ENCODE measurements at regions not wholly inside any gene's neighbourhood (a gene's known extent, or its start where the extent isn't known, plus 50 kb on each side); places are given as distances from the start of the nearest gene placed in this dataset.

- no peak for TF ChIP-seq FOXJ3 (CRISPR knock-in tag; IDR thresholded peaks at IDR 0.05)
Measured at GRCh38 chr2:132278267-132278666, 116.5 kb upstream of the ANKRD30BL start (continued).

DNA sequence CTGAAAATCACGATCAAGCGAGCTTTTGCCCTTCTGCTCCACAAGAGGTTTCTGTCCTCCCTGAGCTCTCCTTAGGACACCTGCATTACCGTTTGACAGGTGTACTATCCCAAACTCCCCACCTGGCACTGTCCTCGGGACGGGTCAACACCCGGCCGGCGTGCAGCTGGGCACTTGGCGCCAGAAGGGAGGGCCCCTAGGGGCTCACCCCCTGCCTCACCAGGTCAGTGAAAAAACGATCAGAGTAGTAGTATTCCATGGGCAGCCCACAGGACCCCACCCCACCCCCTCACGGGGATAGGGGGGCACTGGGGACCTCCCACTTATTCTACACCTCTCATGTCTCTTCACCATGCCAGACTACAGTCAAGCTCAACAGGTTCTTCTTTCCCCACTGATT is 117.6 kb upstream of the ANKRD30BL start:
- H3K79me2 ChIP-seq (ENCODE audit: insufficient read depth): no peaks in the 10 kb centered on the region
- H2AFZ ChIP-seq (ENCODE audit: low read depth): no peak overlapping the region
- H4K20me1 ChIP-seq (ENCODE audit: insufficient read depth): no peaks in the 10 kb centered on the region
- H3K27ac ChIP-seq (ENCODE audit: low read depth in 2 of 2, low read length in 1 of 2): no peak overlapping the region
- no peak overlapping the region for H3K4me3 ChIP-seq (ENCODE audit: low read depth in 2 of 2, low read length in 1 of 2)
- H3F3A ChIP-seq (replicated peaks; ENCODE audit: insufficient read depth): no peaks in the 10 kb centered on the region
- H3K36me3 ChIP-seq (replicated peaks in 1 of 2; ENCODE audit: control insufficient read depth in 1 of 2, insufficient read depth in 2 of 2, low read length in 1 of 2): no peaks in the 10 kb centered on the region
- no peak overlapping the region for H3K4me2 ChIP-seq
- POLR2A ChIA-PET: no interaction called here
- no peaks in the 10 kb centered on the region for H3K9me2 ChIP-seq
- H3K27me3 ChIP-seq (ENCODE audit: insufficient read depth): no peaks in the 10 kb centered on the region
- no peak for DNase-seq
- 41% methylated on average over 4 of the region's 11 CpGs for WGBS (ENCODE audit: low lambda C conversion rate)
- H3K9me3 ChIP-seq: no peaks in the 10 kb centered on the region
- H3K9ac ChIP-seq: no peak overlapping the region
- no peak for TF ChIP-seq GABPA (IDR thresholded peaks at IDR 0.05; ENCODE audit: low read depth)
- no peak for TF ChIP-seq RCOR1 (IDR thresholded peaks at IDR 0.05; ENCODE audit: low read length)
- no peak for TF ChIP-seq GATA2 (CRISPR knock-in tag; IDR thresholded peaks at IDR 0.05)
- TF ChIP-seq EP300 (IDR thresholded peaks at IDR 0.05; ENCODE audit: borderline replicate concordance in 1 of 2, low read depth in 1 of 2, low read length in 1 of 2): no peak
- TF ChIP-seq MEF2A (IDR thresholded peaks at IDR 0.05; ENCODE audit: borderline replicate concordance, low read depth): no peak
- TF ChIP-seq EZH2phosphoT487 (IDR thresholded peaks at IDR 0.05; ENCODE audit: borderline replicate concordance, low read depth): no peak
- no peak for TF ChIP-seq MXI1 (IDR thresholded peaks at IDR 0.05; ENCODE audit: low read depth, low read length)
- no peak for TF ChIP-seq NFIC (IDR thresholded peaks at IDR 0.05; ENCODE audit: borderline replicate concordance)
- no peak for TF ChIP-seq FOSL2 (IDR thresholded peaks at IDR 0.05; ENCODE audit: borderline replicate concordance, low read depth)
- TF ChIP-seq IRF3 (IDR thresholded peaks at IDR 0.05; ENCODE audit: low read depth, low read length): no peak
- no peak for TF ChIP-seq NRF1 (IDR thresholded peaks at IDR 0.05; ENCODE audit: low read depth, low read length)
- no peak for TF ChIP-seq POLR2AphosphoS5 (IDR thresholded peaks at IDR 0.05; ENCODE audit: low read depth, low read length)
- no peak for TF ChIP-seq FOXM1 (IDR thresholded peaks at IDR 0.05; ENCODE audit: low read depth)
- TF ChIP-seq ELF1 (IDR thresholded peaks at IDR 0.05): no peak
- TF ChIP-seq TEAD4 (IDR thresholded peaks at IDR 0.05; ENCODE audit: borderline replicate concordance, insufficient read depth): no peak
- TF ChIP-seq USF1 (IDR thresholded peaks at IDR 0.05; ENCODE audit: borderline replicate concordance, low read depth): no peak
- H3K4me1 ChIP-seq (ENCODE audit: control insufficient read depth in 1 of 2, insufficient read depth in 2 of 2, low read depth in 1 of 2, low read length in 1 of 2): no peaks in the 10 kb centered on the region
- CTCF ChIA-PET: no interaction called here
